ENCODE measurements at regions not wholly inside any gene's neighbourhood (a gene's known extent, or its start where the extent isn't known, plus 50 kb on each side); places are given as distances from the start of the nearest gene placed in this dataset.

GRCh38 chr5:44252545-44252944 is 136.7 kb downstream of the FGF10 start:
- no peak overlapping the region for H3K9ac ChIP-seq (ENCODE audit: low read length)
- no peaks in the 10 kb centered on the region for H3K9me3 ChIP-seq (ENCODE audit: control insufficient read depth, low read depth, low read length)
- H3K27ac ChIP-seq (ENCODE audit: low read length): no peak overlapping the region
- H3K36me3 ChIP-seq (ENCODE audit: control insufficient read depth, low read depth, low read length): no peaks in the 10 kb centered on the region
- H3K27me3 ChIP-seq (ENCODE audit: control insufficient read depth, insufficient read depth, low read length): no peaks in the 10 kb centered on the region
- H3K4me3 ChIP-seq (ENCODE audit: low read length): no peak overlapping the region
- H3K4me1 ChIP-seq (ENCODE audit: control insufficient read depth, low read depth, low read length): no peaks in the 10 kb centered on the region

DNA sequence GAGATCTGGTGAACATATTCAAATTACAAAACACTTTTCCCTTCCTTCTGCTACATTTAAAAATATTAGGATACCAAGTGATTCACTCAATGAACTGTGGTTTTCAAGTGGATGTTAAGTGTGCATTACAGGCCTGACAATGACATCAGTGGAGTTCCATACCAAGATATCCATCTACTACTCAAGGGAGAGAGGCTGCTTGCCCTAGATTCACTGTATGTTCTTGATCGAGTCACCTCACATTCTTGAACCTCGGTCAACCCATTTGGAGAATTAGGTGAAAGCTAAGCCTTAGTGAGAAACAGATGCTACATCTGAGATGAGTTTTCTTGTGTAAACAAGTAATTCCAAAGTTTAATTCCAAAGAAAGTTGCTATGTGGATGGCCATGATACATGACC is 142.2 kb downstream of the FGF10 start:
- no peaks in the 10 kb centered on the region for H3K4me1 ChIP-seq (ENCODE audit: control insufficient read depth, low read depth, low read length)
- H3K27me3 ChIP-seq (ENCODE audit: control insufficient read depth, insufficient read depth, low read length): no peaks in the 10 kb centered on the region
- no peak overlapping the region for H3K4me3 ChIP-seq (ENCODE audit: low read length)
- H3K9ac ChIP-seq (ENCODE audit: low read length): no peak overlapping the region
- H3K36me3 ChIP-seq (ENCODE audit: control insufficient read depth, low read depth, low read length): no peaks in the 10 kb centered on the region
- no peaks in the 10 kb centered on the region for H3K9me3 ChIP-seq (ENCODE audit: control insufficient read depth, low read depth, low read length)
- no peak overlapping the region for H3K27ac ChIP-seq (ENCODE audit: low read length)

DNA sequence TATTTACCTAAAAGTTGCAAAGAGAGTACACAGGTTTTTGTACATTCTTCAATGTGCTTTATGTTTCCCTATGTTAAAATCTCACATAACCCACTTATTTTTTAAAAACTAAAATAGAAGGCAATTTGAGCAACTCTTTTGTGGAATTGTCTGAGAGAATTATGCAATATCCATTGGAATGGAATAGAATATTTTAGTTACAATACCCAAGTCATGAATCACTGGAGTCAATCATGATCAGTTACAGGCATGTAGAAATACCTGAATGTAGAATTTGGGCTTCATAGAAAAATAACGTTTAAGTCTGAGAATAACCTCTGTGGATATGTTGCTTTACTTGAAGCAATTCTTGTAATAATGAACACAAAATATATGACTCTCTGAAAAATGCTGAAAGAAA is 143.3 kb downstream of the FGF10 start:
- Histone ChIP-seq H3K9me3 (ENCODE audit: control insufficient read depth, low read depth, low read length) (no peaks in the 10 kb centered on the region), H3K4me1 (ENCODE audit: control insufficient read depth, low read depth, low read length) (peaks cover 5% of the 10 kb centered on the region), H3K27me3 (ENCODE audit: control insufficient read depth, insufficient read depth, low read length) (no peaks in the 10 kb centered on the region), H3K4me3 (ENCODE audit: low read length) (no peak overlapping the region), H3K36me3 (ENCODE audit: control insufficient read depth, low read depth, low read length) (no peaks in the 10 kb centered on the region), H3K27ac (ENCODE audit: low read length) (no peak overlapping the region), H3K9ac (ENCODE audit: low read length) (no peak overlapping the region)

GRCh38 chr5:44242791-44243190 is 146.4 kb downstream of the FGF10 start:
- Histone ChIP-seq H3K27me3 (ENCODE audit: control insufficient read depth, insufficient read depth, low read length) (no peaks in the 10 kb centered on the region), H3K36me3 (ENCODE audit: control insufficient read depth, low read depth, low read length) (no peaks in the 10 kb centered on the region), H3K9me3 (ENCODE audit: control insufficient read depth, low read depth, low read length) (no peaks in the 10 kb centered on the region), H3K4me1 (ENCODE audit: control insufficient read depth, low read depth, low read length) (peaks cover 9% of the 10 kb centered on the region), H3K9ac (ENCODE audit: low read length) (no peak overlapping the region), H3K27ac (ENCODE audit: low read length) (no peak overlapping the region), H3K4me3 (ENCODE audit: low read length) (no peak overlapping the region)

GRCh38 chr5:44236040-44236439 is 153.2 kb downstream of the FGF10 start:
- Histone ChIP-seq H3K4me1 (ENCODE audit: control insufficient read depth, low read depth, low read length) (peaks cover 6% of the 10 kb centered on the region), H3K27me3 (ENCODE audit: control insufficient read depth, insufficient read depth, low read length) (no peaks in the 10 kb centered on the region), H3K36me3 (ENCODE audit: control insufficient read depth, low read depth, low read length) (no peaks in the 10 kb centered on the region), H3K9ac (ENCODE audit: low read length) (no peak overlapping the region), H3K27ac (ENCODE audit: low read length) (no peak overlapping the region), H3K4me3 (ENCODE audit: low read length) (no peak overlapping the region), H3K9me3 (ENCODE audit: control insufficient read depth, low read depth, low read length) (no peaks in the 10 kb centered on the region)

GRCh38 chr5:44233691-44234090 is 155.5 kb downstream of the FGF10 start:
- H3K4me1 ChIP-seq (ENCODE audit: control insufficient read depth, low read depth, low read length): no peaks in the 10 kb centered on the region
- H3K36me3 ChIP-seq (ENCODE audit: control insufficient read depth, low read depth, low read length): no peaks in the 10 kb centered on the region
- no peaks in the 10 kb centered on the region for H3K9me3 ChIP-seq (ENCODE audit: control insufficient read depth, low read depth, low read length)
- no peak overlapping the region for H3K9ac ChIP-seq (ENCODE audit: low read length)
- H3K4me3 ChIP-seq (ENCODE audit: low read length): no peak overlapping the region
- no peaks in the 10 kb centered on the region for H3K27me3 ChIP-seq (ENCODE audit: control insufficient read depth, insufficient read depth, low read length)
- no peak overlapping the region for H3K27ac ChIP-seq (ENCODE audit: low read length)

- no peak overlapping the region for H3K9ac ChIP-seq (ENCODE audit: low read length)
- no peaks in the 10 kb centered on the region for H3K4me1 ChIP-seq (ENCODE audit: control insufficient read depth, low read depth, low read length)
- H3K27ac ChIP-seq (ENCODE audit: low read length): no peak overlapping the region
- H3K4me3 ChIP-seq (ENCODE audit: low read length): no peak overlapping the region
- no peaks in the 10 kb centered on the region for H3K27me3 ChIP-seq (ENCODE audit: control insufficient read depth, insufficient read depth, low read length)
- H3K36me3 ChIP-seq (ENCODE audit: control insufficient read depth, low read depth, low read length): no peaks in the 10 kb centered on the region
- H3K9me3 ChIP-seq (ENCODE audit: control insufficient read depth, low read depth, low read length): no peaks in the 10 kb centered on the region
These were observed 163.7 kb downstream of the FGF10 start for GRCh38 chr5:44225231-44226160.

- no peak overlapping the region for H3K27ac ChIP-seq (ENCODE audit: low read length)
- no peaks in the 10 kb centered on the region for H3K27me3 ChIP-seq (ENCODE audit: control insufficient read depth, insufficient read depth, low read length)
- no peak overlapping the region for H3K4me3 ChIP-seq (ENCODE audit: low read length)
- no peaks in the 10 kb centered on the region for H3K9me3 ChIP-seq (ENCODE audit: control insufficient read depth, low read depth, low read length)
- H3K9ac ChIP-seq (ENCODE audit: low read length): no peak overlapping the region
- no peaks in the 10 kb centered on the region for H3K4me1 ChIP-seq (ENCODE audit: control insufficient read depth, low read depth, low read length)
- no peaks in the 10 kb centered on the region for H3K36me3 ChIP-seq (ENCODE audit: control insufficient read depth, low read depth, low read length)
These were observed 189.8 kb downstream of the FGF10 start for GRCh38 chr5:44199408-44199807.

DNA sequence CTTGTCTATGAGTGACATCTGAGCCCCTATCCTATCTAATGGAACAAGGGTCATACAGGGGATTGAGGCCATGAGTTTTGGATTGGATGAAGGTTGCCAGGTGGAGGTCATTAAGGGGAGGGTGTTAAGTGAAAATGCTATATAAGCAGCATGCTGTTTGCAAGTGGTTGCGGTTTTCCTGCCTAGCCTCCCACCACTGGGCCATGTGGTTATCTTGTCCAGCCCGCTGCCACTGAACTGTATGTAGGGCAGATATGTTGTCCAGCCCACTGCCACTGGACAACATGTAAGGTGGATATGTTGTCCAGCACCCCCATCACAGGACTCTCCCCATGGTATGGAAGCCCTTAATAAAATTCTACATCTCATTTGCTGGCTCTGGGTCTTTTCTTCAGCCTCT is 200.0 kb downstream of the FGF10 start:
- Histone ChIP-seq H3K27ac (ENCODE audit: low read length) (no peak overlapping the region), H3K4me1 (ENCODE audit: control insufficient read depth, low read depth, low read length) (no peaks in the 10 kb centered on the region), H3K9ac (ENCODE audit: low read length) (no peak overlapping the region), H3K36me3 (ENCODE audit: control insufficient read depth, low read depth, low read length) (no peaks in the 10 kb centered on the region), H3K4me3 (ENCODE audit: low read length) (no peak overlapping the region), H3K9me3 (ENCODE audit: control insufficient read depth, low read depth, low read length) (no peaks in the 10 kb centered on the region), H3K27me3 (ENCODE audit: control insufficient read depth, insufficient read depth, low read length) (no peaks in the 10 kb centered on the region)

DNA sequence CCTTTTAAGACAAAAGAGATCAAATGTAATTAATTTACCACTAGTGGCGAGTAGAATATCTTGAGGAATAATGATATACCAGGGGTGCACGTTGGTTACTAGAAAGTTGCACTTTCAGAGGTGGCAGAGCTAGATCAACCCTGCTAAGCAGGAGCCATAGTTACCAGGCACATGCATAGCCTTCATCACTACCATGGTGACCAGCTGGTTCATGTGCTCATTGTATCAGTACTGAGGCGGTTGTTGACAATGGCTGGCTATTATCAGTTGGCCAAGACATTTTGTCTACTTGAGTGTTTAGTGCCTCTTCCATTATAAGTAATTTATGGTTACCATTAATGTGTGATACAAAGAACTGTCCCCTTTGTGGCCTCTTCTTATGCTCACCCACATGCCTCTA is 201.2 kb downstream of the FGF10 start:
- no peaks in the 10 kb centered on the region for H3K9me3 ChIP-seq (ENCODE audit: control insufficient read depth, low read depth, low read length)
- no peak overlapping the region for H3K27ac ChIP-seq (ENCODE audit: low read length)
- no peak overlapping the region for H3K4me3 ChIP-seq (ENCODE audit: low read length)
- no peaks in the 10 kb centered on the region for H3K27me3 ChIP-seq (ENCODE audit: control insufficient read depth, insufficient read depth, low read length)
- no peak overlapping the region for H3K9ac ChIP-seq (ENCODE audit: low read length)
- no peaks in the 10 kb centered on the region for H3K4me1 ChIP-seq (ENCODE audit: control insufficient read depth, low read depth, low read length)
- no peaks in the 10 kb centered on the region for H3K36me3 ChIP-seq (ENCODE audit: control insufficient read depth, low read depth, low read length)

DNA sequence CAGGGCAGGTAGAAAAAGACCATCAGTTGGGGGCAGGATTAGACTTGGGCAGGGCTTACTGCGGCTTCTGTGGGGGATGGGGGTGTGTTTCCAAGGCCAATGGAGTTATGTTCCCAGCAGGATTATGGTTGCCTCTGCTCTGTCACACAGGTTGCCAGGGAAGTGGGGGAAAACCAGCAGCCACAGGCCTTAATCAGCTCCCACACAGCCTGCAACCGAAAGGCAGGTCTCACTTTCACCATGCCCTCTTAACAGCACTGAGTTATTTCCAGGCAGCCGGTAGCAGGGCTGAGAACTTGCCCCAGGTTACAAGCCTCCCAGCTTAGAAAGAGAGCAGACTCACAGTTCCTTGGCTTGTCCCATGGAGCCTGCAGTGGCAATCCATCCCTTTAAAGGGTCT is 205.5 kb downstream of the FGF10 start:
- no peaks in the 10 kb centered on the region for H3K9me3 ChIP-seq (ENCODE audit: control insufficient read depth, low read depth, low read length)
- no peaks in the 10 kb centered on the region for H3K4me1 ChIP-seq (ENCODE audit: control insufficient read depth, low read depth, low read length)
- H3K9ac ChIP-seq (ENCODE audit: low read length): no peak overlapping the region
- H3K4me3 ChIP-seq (ENCODE audit: low read length): no peak overlapping the region
- no peak overlapping the region for H3K27ac ChIP-seq (ENCODE audit: low read length)
- no peaks in the 10 kb centered on the region for H3K36me3 ChIP-seq (ENCODE audit: control insufficient read depth, low read depth, low read length)
- H3K27me3 ChIP-seq (ENCODE audit: control insufficient read depth, insufficient read depth, low read length): no peaks in the 10 kb centered on the region

GRCh38 chr5:44183312-44183711 is 205.9 kb downstream of the FGF10 start:
- H3K36me3 ChIP-seq (ENCODE audit: control insufficient read depth, low read depth, low read length): no peaks in the 10 kb centered on the region
- no peaks in the 10 kb centered on the region for H3K4me1 ChIP-seq (ENCODE audit: control insufficient read depth, low read depth, low read length)
- H3K9me3 ChIP-seq (ENCODE audit: control insufficient read depth, low read depth, low read length): no peaks in the 10 kb centered on the region
- no peaks in the 10 kb centered on the region for H3K27me3 ChIP-seq (ENCODE audit: control insufficient read depth, insufficient read depth, low read length)
- H3K9ac ChIP-seq (ENCODE audit: low read length): no peak overlapping the region
- no peak overlapping the region for H3K4me3 ChIP-seq (ENCODE audit: low read length)
- H3K27ac ChIP-seq (ENCODE audit: low read length): no peak overlapping the region
